ENCODE measurements at regions not wholly inside any gene's neighbourhood (a gene's known extent, or its start where the extent isn't known, plus 50 kb on each side); places are given as distances from the start of the nearest gene placed in this dataset.

DNA sequence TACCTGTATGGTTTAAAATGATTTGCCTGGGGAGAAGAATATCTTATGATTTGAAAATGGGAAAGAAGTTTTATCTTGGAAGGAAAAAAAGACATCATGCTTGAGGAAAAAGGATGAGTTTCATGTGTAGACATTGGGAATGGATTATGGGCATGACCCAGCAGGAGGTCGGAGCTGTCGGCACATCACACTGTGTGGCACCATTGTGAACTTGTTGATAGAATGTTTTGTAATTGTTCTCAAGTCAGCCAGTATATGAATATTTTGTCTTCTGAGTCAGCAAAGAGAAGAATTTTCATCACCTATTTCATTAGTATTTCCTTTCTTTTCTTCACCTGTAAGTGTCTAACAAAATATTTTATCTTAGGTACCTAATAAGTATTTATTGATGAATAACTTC lies 60.0 kb upstream of the HMGA2 start:
- intact Hi-C loops (cut with DNase I) = no loop called here
- no peak for DNase-seq
- 95 to 97% methylated on average over 2 of the region's 2 CpGs for WGBS, 2 donors
- Histone ChIP-seq H3K4me3 (no peak overlapping the region), H3K36me3 (no peaks in the 10 kb centered on the region), H3K9me3 (no peaks in the 10 kb centered on the region), H3K27me3 (no peaks in the 10 kb centered on the region), H3K27ac (no peak overlapping the region), H3K4me1 (no peaks in the 10 kb centered on the region)
- TF ChIP-seq POLR2A (IDR thresholded peaks at IDR 0.05) (no peak), CTCF (IDR thresholded peaks at IDR 0.05) (no peak), POLR2AphosphoS5 (IDR thresholded peaks at IDR 0.05) (no peak), EP300 (IDR thresholded peaks at IDR 0.05) (no peak)

- TF ChIP-seq CTCF (IDR thresholded peaks at IDR 0.05) (no peak), POLR2AphosphoS5 (IDR thresholded peaks at IDR 0.05) (no peak), POLR2A (IDR thresholded peaks at IDR 0.05) (no peak), EP300 (IDR thresholded peaks at IDR 0.05) (no peak)
- H3K36me3 ChIP-seq = no peaks in the 10 kb centered on the region
- H3K9me3 ChIP-seq = no peaks in the 10 kb centered on the region
- H3K4me1 ChIP-seq = no peaks in the 10 kb centered on the region
- H3K27me3 ChIP-seq = no peaks in the 10 kb centered on the region
- no peak overlapping the region for H3K27ac ChIP-seq
- H3K4me3 ChIP-seq = no peak overlapping the region
- DNase-seq = no peak
- intact Hi-C loops (cut with DNase I) = no loop called here
- 95% methylated on average over 2 of the region's 2 CpGs for WGBS, 2 donors
These were observed 58.9 kb upstream of the HMGA2 start for GRCh38 chr12:65765436-65765813.

DNA sequence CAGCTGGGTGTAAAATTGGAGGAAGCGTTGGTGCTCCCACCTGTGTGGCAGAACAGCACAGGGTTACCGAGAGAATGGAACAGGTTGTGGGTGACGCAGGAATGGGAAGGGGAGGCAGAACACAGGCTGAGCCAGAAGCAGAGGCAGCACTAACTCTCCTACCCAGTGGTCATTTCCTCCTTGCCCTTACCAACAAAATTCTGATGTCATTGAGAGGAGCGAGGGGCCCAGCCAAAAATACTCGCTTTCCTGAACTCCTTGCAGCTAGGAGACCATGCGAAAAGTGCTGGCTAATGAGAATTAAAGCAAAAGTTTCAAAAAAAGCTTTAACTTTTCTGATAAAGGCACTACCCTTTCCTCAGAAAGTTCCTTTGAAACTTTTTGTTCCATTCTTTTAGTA lies 54.4 kb upstream of the HMGA2 start:
- Histone ChIP-seq H3K9me3 (no peaks in the 10 kb centered on the region), H3K27me3 (no peaks in the 10 kb centered on the region), H3K27ac (no peak overlapping the region), H3K4me3 (no peak overlapping the region), H3K36me3 (no peaks in the 10 kb centered on the region), H3K4me1 (no peaks in the 10 kb centered on the region)
- 93 to 94% methylated on average over 6 of the region's 6 CpGs for WGBS, 2 donors
- DNase-seq = no peak
- TF ChIP-seq POLR2AphosphoS5 (IDR thresholded peaks at IDR 0.05) (no peak), EP300 (IDR thresholded peaks at IDR 0.05) (no peak), POLR2A (IDR thresholded peaks at IDR 0.05) (no peak), CTCF (IDR thresholded peaks at IDR 0.05) (no peak)
- intact Hi-C loops (cut with DNase I) = no loop called here

Data from sigmoid colon (tissue), 6 donors.